HepG2 (cell line): ENCODE measurements at regions not wholly inside any gene's neighbourhood (a gene's known extent, or its start where the extent isn't known, plus 50 kb on each side); places are given as distances from the start of the nearest gene placed in this dataset.

Source experiments
- ATAC-seq: fragments of 200-7000 bp; cut with Tn5 transposase; 3 replicates; pipeline ENCODE4 v1.9.1; 2020; ENCODE audit warnings: mild to moderate bottlenecking, moderate library complexity
- BruUV-seq: library from RNA; stranded (reverse); fragments of 400-500 nt; replicated peaks from 2 replicates; lab custom pipeline; 2021; lab: Mats Ljungman, UMichigan
- CTCF ChIA-PET: fragments of 300-600 bp; formaldehyde crosslinking; extraction: SDS; loops from one replicate; lab custom pipeline; 2021; ENCODE audit warnings: low total read pairs, inconsistent platforms, low intra/inter-chr PET ratio; lab: Yijun Ruan, JAX
- POLR2A ChIA-PET: fragments of 350-600 bp; sonication (Branson Sonifier 250); formaldehyde crosslinking; loops from one replicate; lab custom pipeline; 2020; ENCODE audit warnings: antibody characterized with exemption, inconsistent platforms; lab: Yijun Ruan, JAX
- DNase-seq: peaks from one replicate; pipeline ENCODE4 v3.0.0-alpha.2; 2015; ENCODE audit warnings: low spot score
- FAIRE-seq: peaks from 3 replicates; lab custom pipeline; 2011; peaks lifted over from hg19 to GRCh38; lab: Jason Lieb, UNC
- H2AFZ ChIP-seq: one replicate; pipeline ENCODE4 v1.6.1; 2011; ENCODE audit warnings: low read length, inconsistent platforms
- H3K27ac ChIP-seq: fragments of 300-600 bp; 3 replicates; pipeline ENCODE4 v1.8.0; 2011; ENCODE audit warnings: mixed run types, mild to moderate bottlenecking, mixed read lengths, low read length, inconsistent platforms; ENCODE audit not compliant: insufficient read depth; ENCODE audit errors: extremely low read length
- H3K27me3 ChIP-seq, 2 experiments: fragments of 200-600 bp in 1 of 2; 2 replicates in 1 of 2; 3 replicates in 1 of 2; pipeline versions ENCODE4 v1.6.0 to v1.8.0; 2011; ENCODE audit warnings: low read length in 2 of 2, mild to moderate bottlenecking in 2 of 2, moderate library complexity in 2 of 2, inconsistent platforms in 1 of 2; ENCODE audit not compliant: insufficient read depth in 2 of 2, control insufficient read depth in 1 of 2
- H3K36me3 ChIP-seq, 2 experiments: fragments of 200-600 bp in 1 of 2; replicated peaks in 1 of 2; 2 replicates in 1 of 2; 3 replicates in 1 of 2; pipeline versions ENCODE4 v1.5.1 to v1.8.0; 2011; ENCODE audit warnings: low read length in 2 of 2, inconsistent platforms in 1 of 2; ENCODE audit not compliant: insufficient read depth in 2 of 2, control insufficient read depth in 1 of 2
- H3K4me1 ChIP-seq: 2 replicates; pipeline ENCODE4 v1.5.1; 2012; ENCODE audit warnings: low read length, inconsistent platforms; ENCODE audit not compliant: insufficient read depth
- H3K4me2 ChIP-seq: 2 replicates; pipeline ENCODE4 v1.6.0; 2011; ENCODE audit warnings: low read depth, low read length, inconsistent platforms
- H3K4me3 ChIP-seq, 3 experiments: fragments of 200-600 bp in 1 of 3; sonication (generic), shearing (Covaris generic) in 1 of 3; replicated peaks in 1 of 3; 2 replicates each; pipeline ENCODE4 v1.5.1; 2011 to 2016; ENCODE audit warnings: low read length in 3 of 3, inconsistent platforms in 2 of 3, low read depth in 2 of 3, mild to moderate bottlenecking in 2 of 3, control low read depth in 1 of 3, mixed read lengths in 1 of 3; ENCODE audit not compliant: insufficient read depth in 1 of 3
- H3K79me2 ChIP-seq: one replicate; pipeline ENCODE4 v1.6.1; 2011; ENCODE audit warnings: low read length, inconsistent platforms; ENCODE audit not compliant: insufficient read depth
- H3K9ac ChIP-seq: 2 replicates; pipeline ENCODE4 v1.6.0; 2011; ENCODE audit warnings: mild to moderate bottlenecking, low read depth, low read length, inconsistent platforms; ENCODE audit not compliant: insufficient read depth
- H3K9me3 ChIP-seq: 2 replicates; pipeline ENCODE4 v1.5.1; 2012; ENCODE audit warnings: mild to moderate bottlenecking, low read length
- H4K20me1 ChIP-seq: 2 replicates; pipeline ENCODE4 v1.6.0; 2011; ENCODE audit warnings: inconsistent platforms, mild to moderate bottlenecking, low read length, moderate library complexity; ENCODE audit not compliant: insufficient read depth
- ASH2L ChIP-seq: fragments of 300-600, 200-600 bp; sonication (generic); IDR thresholded peaks from 2 replicates; pipeline ENCODE4 v1.7.0; 2017; ENCODE audit warnings: low read depth, mild to moderate bottlenecking, moderate library complexity, mixed read lengths, low read length; ENCODE audit not compliant: insufficient read length
- DMTF1 ChIP-seq: sonication (generic); formaldehyde crosslinking; IDR thresholded peaks from 2 replicates; pipeline ENCODE4 v1.4.0; 2020; ENCODE audit warnings: mild to moderate bottlenecking, missing genetic modification reagents
- LRRFIP1 ChIP-seq: sonication (generic); formaldehyde crosslinking; conservative IDR thresholded peaks from 2 replicates; pipeline ENCODE4 v1.4.0; 2020; ENCODE audit warnings: missing genetic modification reagents
- PCBP2 ChIP-seq: fragments of 200-400 bp; formaldehyde crosslinking; optimal IDR thresholded peaks from 2 replicates; pipeline ENCODE3; 2018; ENCODE audit warnings: low read length, low read depth; ENCODE audit not compliant: poor library complexity, severe bottlenecking
- PHB2 ChIP-seq: fragments of 450-650 bp; IDR thresholded peaks from 2 replicates; pipeline ENCODE4 v1.6.1; 2018; ENCODE audit not compliant: partially characterized antibody
- TP53 ChIP-seq: sonication (generic); formaldehyde crosslinking; conservative IDR thresholded peaks from 2 replicates; pipeline ENCODE4 v1.4.0; 2020; ENCODE audit warnings: missing genetic modification reagents
- YEATS2 ChIP-seq: sonication (generic); formaldehyde crosslinking; IDR thresholded peaks from 2 replicates; pipeline ENCODE4 v1.4.0; 2020; ENCODE audit warnings: missing genetic modification reagents, borderline replicate concordance
- ZEB1 ChIP-seq: IDR thresholded peaks from 2 replicates; pipeline ENCODE4 v1.6.1; 2012; ENCODE audit warnings: mild to moderate bottlenecking, low read depth, inconsistent platforms; ENCODE audit not compliant: insufficient replicate concordance
- ZNF607 ChIP-seq: sonication (generic); formaldehyde crosslinking; IDR thresholded peaks from 2 replicates; pipeline ENCODE4 v1.5.1; 2020; ENCODE audit warnings: missing genetic modification reagents, mild to moderate bottlenecking, borderline replicate concordance
- WGBS: methylation state at CpG from one replicate; pipeline ENCODE4 v1.1.6; 2017; ENCODE audit warnings: low lambda C conversion rate; 5-methylcytosine and 5-hydroxymethylcytosine counted together
- in situ Hi-C: cut with HindIII; loops from 2 replicates; pipeline ENCODE4 v1.10.0; 2017; ENCODE audit warnings: low pct_unique_long_range_greater_than_20kb; ENCODE audit not compliant: extremely low pct_ligation_motif_present
- intact Hi-C: fragments of 100-400 bp; cut with micrococcal nuclease; formaldehyde crosslinking; loops from one replicate; pipeline ENCODE4 v1.10.0; 2022; ENCODE audit not compliant: unreplicated experiment

GRCh38 chr16:64339052-64339770 lies 782.7 kb downstream of the CDH11 start (continued):
- TF ChIP-seq LRRFIP1 (no peak), ZNF607 (no peak)
- TF ChIP-seq, all 625 proteins: peak for 0

GRCh38 chr16:64321881-64322280 lies 800.0 kb downstream of the CDH11 start:
- TF ChIP-seq DMTF1 (CRISPR knock-in tag) (no peak), YEATS2 (CRISPR knock-in tag) (no peak), PHB2 (no peak), ZEB1 (no peak), TP53 (CRISPR knock-in tag) (no peak), PCBP2 (no peak), ASH2L (no peak)
- no peaks in the 10 kb centered on the region for H4K20me1 ChIP-seq
- ATAC-seq (no peak), FAIRE-seq (no peak), DNase-seq (no peak)
- ChIA-PET POLR2A (no interaction called here), CTCF (no interaction called here)
- no TSS peak for BruUV-seq
- H3K4me2 ChIP-seq: no peak overlapping the region
- no peak overlapping the region for H3K9ac ChIP-seq
- H3K4me3 ChIP-seq: no peak overlapping the region
- H3K36me3 ChIP-seq: no peaks in the 10 kb centered on the region
- 9% methylated on average over 2 of the region's 2 CpGs for WGBS
- no peaks in the 10 kb centered on the region for H3K79me2 ChIP-seq
- H3K9me3 ChIP-seq: peaks cover 49% of the 10 kb centered on the region
- no peak overlapping the region for H2AFZ ChIP-seq
- intact Hi-C loops (no loop called here), in situ Hi-C loops (no loop called here)
- no peak overlapping the region for H3K27ac ChIP-seq
- no peaks in the 10 kb centered on the region for H3K27me3 ChIP-seq
- H3K4me1 ChIP-seq: no peaks in the 10 kb centered on the region
